Stimulated activated CD8-positive, alpha-beta memory T cell treated with anti-CD3 and anti-CD28 coated beads, Interleukin-12 subunit alpha, Interleukin-12 subunit beta, amount 100 ng/mL, for 24 hours (primary cell): ENCODE measurements at regions not wholly inside any gene's neighbourhood (a gene's known extent, or its start where the extent isn't known, plus 50 kb on each side); places are given as distances from the start of the nearest gene placed in this dataset.

Experiments
- DNase-seq: peaks from one replicate; pipeline ENCODE4 v3.0.0-alpha.2; 2020; ENCODE audit errors: extremely low read depth

- no peak for DNase-seq
Observed at GRCh38 chr2:173669271-173669853, 295.8 kb downstream of the SP3 start.

- DNase-seq: no peak
Observed at GRCh38 chr2:173669888-173670287, 295.3 kb downstream of the SP3 start.

GRCh38 chr2:173672573-173673340 lies 292.4 kb downstream of the SP3 start:
- no peak for DNase-seq

- DNase-seq: no peak
Observed at GRCh38 chr2:173673640-173674039, 291.5 kb downstream of the SP3 start.

- no peak for DNase-seq
Observed at GRCh38 chr2:173676647-173677046, 288.5 kb downstream of the SP3 start.

- no peak for DNase-seq
Observed at GRCh38 chr2:173678186-173678585, 287.0 kb downstream of the SP3 start.

GRCh38 chr2:173680574-173680973 lies 284.6 kb downstream of the SP3 start:
- no peak for DNase-seq

GRCh38 chr2:173681881-173682650 lies 283.1 kb downstream of the SP3 start:
- DNase-seq: no peak

- DNase-seq: no peak
Observed at GRCh38 chr2:173684896-173685459, 280.2 kb downstream of the SP3 start.

- no peak for DNase-seq
Observed at GRCh38 chr2:173690349-173690748, 274.8 kb downstream of the SP3 start.

GRCh38 chr2:173692068-173692467 lies 273.1 kb downstream of the SP3 start:
- no peak for DNase-seq

- no peak for DNase-seq
Observed at GRCh38 chr2:173693044-173693589, 272.1 kb downstream of the SP3 start.

GRCh38 chr2:173696274-173696673 lies 268.9 kb downstream of the SP3 start:
- DNase-seq: no peak

GRCh38 chr2:173697929-173698328 lies 267.2 kb downstream of the SP3 start:
- no peak for DNase-seq

- no peak for DNase-seq
Observed at GRCh38 chr2:173705656-173706055, 259.5 kb downstream of the SP3 start.

- no peak for DNase-seq
Observed at GRCh38 chr2:173706936-173707335, 258.2 kb downstream of the SP3 start.

- no peak for DNase-seq
Observed at GRCh38 chr2:173708806-173709205, 256.4 kb downstream of the SP3 start.

- no peak for DNase-seq
Observed at GRCh38 chr2:173711816-173712215, 253.4 kb downstream of the SP3 start.

- no peak for DNase-seq
Observed at GRCh38 chr2:173713904-173714555, 251.1 kb downstream of the SP3 start.

- DNase-seq: no peak
Observed at GRCh38 chr2:173715441-173715840, 249.7 kb downstream of the SP3 start.

GRCh38 chr2:173716458-173717052 lies 248.6 kb downstream of the SP3 start:
- DNase-seq: no peak
